K562 (cell line): ENCODE measurements at regions not wholly inside any gene's neighbourhood (a gene's known extent, or its start where the extent isn't known, plus 50 kb on each side); places are given as distances from the start of the nearest gene placed in this dataset.

Experiments
- BRF1 ChIP-seq: IDR thresholded peaks from 3 replicates; pipeline ENCODE4 v1.6.1; 2011; ENCODE audit warnings: borderline replicate concordance, mild to moderate bottlenecking; ENCODE audit not compliant: insufficient read length; ENCODE audit errors: extremely low read depth
- CTCF ChIP-seq, 3 experiments: IDR thresholded peaks in 2 of 3; conservative IDR thresholded peaks in 1 of 3; 2 replicates each; pipeline ENCODE4 v1.5.1; 2011 to 2012; ENCODE audit warnings: low read length in 3 of 3, mild to moderate bottlenecking in 3 of 3, control low read depth in 2 of 3, improper control_type of control experiment in 1 of 3, inconsistent platforms in 1 of 3, low read depth in 1 of 3, mixed read lengths in 1 of 3, moderate library complexity in 1 of 3; ENCODE audit not compliant: insufficient read depth in 2 of 3
- E2F6 ChIP-seq, 2 experiments: IDR thresholded peaks; 2 replicates each; pipeline ENCODE4 v1.6.1; 2011; ENCODE audit warnings: borderline replicate concordance in 1 of 2, control low read depth in 1 of 2, low read depth in 1 of 2, low read length in 1 of 2, mild to moderate bottlenecking in 1 of 2, mixed read lengths in 1 of 2, moderate library complexity in 1 of 2; ENCODE audit not compliant: insufficient read depth in 1 of 2, insufficient read length in 1 of 2, poor library complexity in 1 of 2, severe bottlenecking in 1 of 2; ENCODE audit errors: extremely low read depth in 1 of 2
- EZH2 ChIP-seq: IDR thresholded peaks from 2 replicates; pipeline ENCODE4 v1.6.1; 2012; ENCODE audit warnings: low read depth, mild to moderate bottlenecking, inconsistent platforms, low read length, borderline replicate concordance
- HMGXB4 ChIP-seq: sonication (generic); formaldehyde crosslinking; IDR thresholded peaks from 2 replicates; pipeline ENCODE4 v1.8.1; 2023; ENCODE audit warnings: mild to moderate bottlenecking, missing genetic modification reagents
- HNRNPK ChIP-seq: fragments of 200-400 bp; formaldehyde crosslinking; IDR thresholded peaks from one replicate; pipeline ENCODE4 v1.6.1; 2018; ENCODE audit warnings: mild to moderate bottlenecking, low read depth, low read length; ENCODE audit not compliant: poor library complexity, severe bottlenecking
- NRF1 ChIP-seq, 2 experiments: fragments of 450-650 bp; IDR thresholded peaks in 1 of 2; conservative IDR thresholded peaks in 1 of 2; 2 replicates each; pipeline ENCODE4 v1.6.1; 2014; ENCODE audit warnings: mild to moderate bottlenecking in 2 of 2
- REST ChIP-seq, 2 experiments: fragments of 450-650 bp; formaldehyde crosslinking in 1 of 2; IDR thresholded peaks; 2 replicates each; pipeline versions ENCODE4 v1.4.0 to v1.6.1; 2014 to 2020; ENCODE audit warnings: mild to moderate bottlenecking in 2 of 2, borderline replicate concordance in 1 of 2, low read depth in 1 of 2
- RFX5 ChIP-seq: IDR thresholded peaks from 2 replicates; pipeline ENCODE4 v1.6.1; 2011; ENCODE audit warnings: low read depth, mild to moderate bottlenecking, improper control_type of control experiment, low read length
- SMC3 ChIP-seq: conservative IDR thresholded peaks from 2 replicates; pipeline ENCODE4 v1.6.1; 2011; ENCODE audit warnings: low read depth, low read length, improper control_type of control experiment; ENCODE audit not compliant: insufficient read depth
- TAF1 ChIP-seq: IDR thresholded peaks from 2 replicates; pipeline ENCODE4 v1.6.1; 2011; ENCODE audit warnings: mild to moderate bottlenecking, low read length, moderate library complexity; ENCODE audit not compliant: insufficient read depth, control insufficient read depth, severe bottlenecking; ENCODE audit errors: extremely low read depth
- ZBTB1 ChIP-seq: sonication (generic); formaldehyde crosslinking; IDR thresholded peaks from 2 replicates; pipeline ENCODE4 v1.8.1; 2023; ENCODE audit warnings: missing genetic modification reagents, low read depth, mild to moderate bottlenecking, borderline replicate concordance
- ZEB2 ChIP-seq: fragments of 450-650 bp; IDR thresholded peaks from 2 replicates; pipeline ENCODE4 v1.6.1; 2016
- TF ChIP-seq, protein P1 (sequence below), 2 experiments: fragments of 450-650 bp in 1 of 2; IDR thresholded peaks; 2 replicates each; pipeline ENCODE4 v1.6.1; 2011 to 2017; ENCODE audit warnings: low read depth in 2 of 2, antibody characterized with exemption in 1 of 2, borderline replicate concordance in 1 of 2, low read length in 1 of 2, mild to moderate bottlenecking in 1 of 2, mixed read lengths in 1 of 2; ENCODE audit not compliant: control insufficient read depth in 1 of 2

DNA sequence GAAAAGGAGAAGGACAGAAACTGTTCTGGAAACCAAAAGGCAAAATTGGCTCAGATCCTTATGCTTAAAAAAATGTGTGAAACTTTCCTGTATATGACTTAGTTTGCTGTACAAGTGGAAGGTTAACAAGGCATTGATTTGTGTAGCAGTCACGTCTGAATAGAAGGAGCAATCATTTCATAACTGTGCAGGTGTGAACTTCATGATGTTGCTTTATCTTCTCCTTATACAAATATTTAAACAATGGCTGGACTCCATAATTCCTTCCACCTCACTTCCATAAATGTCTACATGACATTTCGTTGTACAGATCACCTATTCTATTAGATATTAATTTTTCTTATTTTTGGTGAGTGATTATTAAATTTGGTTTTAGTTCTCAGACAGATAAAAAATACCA, 382.7 kb upstream of the NPAP1 start:
- TF ChIP-seq HMGXB4 (CRISPR knock-in tag) (no peak), TAF1 (no peak), CTCF (IDR thresholded peaks at IDR 0.05 in 2 of 3, conservative IDR thresholded peaks at IDR 0.05 in 1 of 3; ENCODE audit: insufficient read depth in 2 of 3, low read depth in 1 of 3, low read length in 3 of 3) (no peak), RFX5 (no peak), EZH2 (no peak), HNRNPK (no peak), REST (IDR thresholded peaks at IDR 0.05; ENCODE audit: borderline replicate concordance) (no peak), REST (CRISPR knock-in tag; IDR thresholded peaks at IDR 0.05; ENCODE audit: low read depth) (no peak), SMC3 (no peak), ZEB2 (no peak), NRF1 (conservative IDR thresholded peaks at IDR 0.05 in 1 of 2, IDR thresholded peaks at IDR 0.05 in 1 of 2) (no peak), BRF1 (no peak), ZBTB1 (no peak), E2F6 (IDR thresholded peaks at IDR 0.05; ENCODE audit: borderline replicate concordance in 1 of 2, extremely low read depth in 1 of 2, insufficient read depth in 1 of 2, insufficient read length in 1 of 2, low read depth in 1 of 2, low read length in 1 of 2, poor library complexity in 1 of 2, severe bottlenecking in 1 of 2) (no peak)
- TF ChIP-seq, protein P1, sequence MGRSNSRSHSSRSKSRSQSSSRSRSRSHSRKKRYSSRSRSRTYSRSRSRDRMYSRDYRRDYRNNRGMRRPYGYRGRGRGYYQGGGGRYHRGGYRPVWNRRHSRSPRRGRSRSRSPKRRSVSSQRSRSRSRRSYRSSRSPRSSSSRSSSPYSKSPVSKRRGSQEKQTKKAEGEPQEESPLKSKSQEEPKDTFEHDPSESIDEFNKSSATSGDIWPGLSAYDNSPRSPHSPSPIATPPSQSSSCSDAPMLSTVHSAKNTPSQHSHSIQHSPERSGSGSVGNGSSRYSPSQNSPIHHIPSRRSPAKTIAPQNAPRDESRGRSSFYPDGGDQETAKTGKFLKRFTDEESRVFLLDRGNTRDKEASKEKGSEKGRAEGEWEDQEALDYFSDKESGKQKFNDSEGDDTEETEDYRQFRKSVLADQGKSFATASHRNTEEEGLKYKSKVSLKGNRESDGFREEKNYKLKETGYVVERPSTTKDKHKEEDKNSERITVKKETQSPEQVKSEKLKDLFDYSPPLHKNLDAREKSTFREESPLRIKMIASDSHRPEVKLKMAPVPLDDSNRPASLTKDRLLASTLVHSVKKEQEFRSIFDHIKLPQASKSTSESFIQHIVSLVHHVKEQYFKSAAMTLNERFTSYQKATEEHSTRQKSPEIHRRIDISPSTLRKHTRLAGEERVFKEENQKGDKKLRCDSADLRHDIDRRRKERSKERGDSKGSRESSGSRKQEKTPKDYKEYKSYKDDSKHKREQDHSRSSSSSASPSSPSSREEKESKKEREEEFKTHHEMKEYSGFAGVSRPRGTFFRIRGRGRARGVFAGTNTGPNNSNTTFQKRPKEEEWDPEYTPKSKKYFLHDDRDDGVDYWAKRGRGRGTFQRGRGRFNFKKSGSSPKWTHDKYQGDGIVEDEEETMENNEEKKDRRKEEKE (IDR thresholded peaks at IDR 0.05; ENCODE audit: borderline replicate concordance in 1 of 2, control insufficient read depth in 1 of 2, low read depth in 2 of 2, low read length in 1 of 2), result no peak
